UCSD-AML1 (cell line): ENCODE measurements at regions not wholly inside any gene's neighbourhood (a gene's known extent, or its start where the extent isn't known, plus 50 kb on each side); places are given as distances from the start of the nearest gene placed in this dataset.
A peak's percentile ranks its signal among the peaks of the same experiment; 100 is the strongest.
"Not testable (repeated sequence)": the region's sequence is repeated elsewhere in the genome, so short reads cannot be mapped to it uniquely, and the experiment has no call there.

Experiments
- DNase-seq: peaks from one replicate; lab custom pipeline; 2025; ENCODE audit not compliant: unreplicated experiment; lab: John Stamatoyannopoulos, UW

DNA sequence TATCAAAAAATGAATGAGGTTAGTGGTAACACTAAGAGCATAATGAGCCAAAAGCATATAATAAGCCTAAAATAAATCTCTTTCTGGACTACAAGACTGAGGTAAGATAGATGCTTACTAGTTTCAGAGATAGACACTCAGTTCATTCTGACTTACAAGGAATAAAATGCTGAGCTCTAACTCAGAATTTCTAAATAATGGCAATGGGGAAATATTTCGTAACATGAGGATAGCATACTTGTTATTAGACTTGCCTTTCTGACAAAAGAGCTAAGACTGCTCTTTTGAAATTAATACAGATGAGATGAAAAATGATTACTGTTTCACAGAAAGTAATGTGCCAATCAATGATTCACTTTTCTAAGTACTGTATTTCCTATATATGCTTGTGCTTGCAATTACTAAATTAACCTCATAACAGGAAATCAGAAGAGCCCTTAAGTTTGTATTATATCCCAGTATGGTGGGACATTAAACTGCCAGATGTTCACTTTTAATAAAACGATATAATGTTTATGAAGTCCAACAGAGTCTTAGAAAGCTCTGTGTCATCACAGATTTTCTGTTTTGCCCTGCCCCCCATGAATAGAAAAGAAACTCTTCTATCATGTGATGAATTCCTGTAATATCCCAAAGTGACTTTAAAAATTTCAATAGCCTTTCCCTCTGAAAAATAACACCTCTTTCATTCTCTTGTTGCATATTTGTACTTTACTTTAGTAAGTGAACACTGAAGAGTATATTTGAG lies 2771.0 kb upstream of the PCDH20 start:
- DNase-seq = no peak

GRCh38 chr13:64186071-64186470 lies 2770.4 kb upstream of the PCDH20 start:
- no peak for DNase-seq

- DNase-seq = no peak
Observed at GRCh38 chr13:64180756-64181155, 2765.1 kb upstream of the PCDH20 start.

DNA sequence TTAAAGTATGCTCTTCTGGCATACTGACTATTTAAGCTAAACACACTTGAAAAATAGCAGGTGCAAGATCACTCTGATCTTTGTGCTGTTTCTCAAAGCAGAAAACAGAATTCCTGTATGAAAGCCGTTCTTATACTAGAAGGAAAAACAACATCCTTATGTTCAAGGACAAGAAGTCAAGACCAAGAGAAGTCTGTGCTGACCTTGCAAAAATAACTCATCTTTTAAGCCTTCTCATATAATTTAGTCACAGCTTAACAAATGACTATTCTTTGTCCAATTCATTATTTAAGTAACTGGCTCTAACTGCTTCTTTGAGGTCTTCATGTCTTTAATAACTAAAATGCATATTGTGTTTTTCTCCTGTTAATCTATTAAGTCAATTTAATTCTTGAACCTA lies 2750.2 kb upstream of the PCDH20 start:
- no peak for DNase-seq

DNA sequence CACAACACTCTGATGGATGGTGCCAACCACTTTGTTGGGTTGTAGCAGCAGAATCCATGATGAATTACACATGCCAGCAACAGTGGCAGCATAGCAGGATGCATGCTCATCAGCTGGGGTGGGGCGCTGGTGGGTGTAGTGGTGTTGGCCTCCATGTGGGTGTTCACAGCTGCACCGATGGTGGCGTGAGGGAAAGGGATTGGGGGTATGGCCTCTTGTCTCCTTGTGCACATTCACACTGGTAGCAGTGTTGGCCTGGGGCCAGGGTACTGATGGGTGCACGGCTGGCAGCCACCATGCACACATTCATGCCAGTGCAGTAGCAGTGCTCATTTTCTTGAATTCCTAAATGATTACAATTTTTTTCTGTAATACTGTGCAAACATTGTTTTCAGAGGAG lies 2748.8 kb upstream of the PCDH20 start:
- no peak for DNase-seq

DNA sequence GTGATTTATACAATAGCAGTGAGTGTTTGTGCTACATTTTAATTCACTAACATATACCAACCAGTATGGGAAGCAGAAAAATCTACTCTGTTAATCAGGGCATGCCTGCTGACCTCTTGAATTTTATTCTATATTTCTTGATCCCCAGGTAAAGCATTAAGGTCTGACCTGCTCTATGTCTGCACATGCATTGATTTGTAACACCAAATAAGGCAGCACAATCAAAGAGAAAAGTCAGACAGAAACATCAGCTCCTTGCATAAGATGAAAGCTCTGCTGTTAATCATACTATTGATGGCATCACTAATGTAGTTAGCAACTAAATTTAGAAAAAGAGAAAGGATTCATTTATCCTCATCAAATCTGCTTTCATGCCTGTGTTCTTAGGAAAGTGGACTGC lies 2744.8 kb upstream of the PCDH20 start:
- DNase-seq = no peak

- no peak for DNase-seq
Observed at GRCh38 chr13:64158908-64159307, 2743.3 kb upstream of the PCDH20 start.

GRCh38 chr13:64154514-64154913 lies 2738.9 kb upstream of the PCDH20 start:
- no peak for DNase-seq

DNA sequence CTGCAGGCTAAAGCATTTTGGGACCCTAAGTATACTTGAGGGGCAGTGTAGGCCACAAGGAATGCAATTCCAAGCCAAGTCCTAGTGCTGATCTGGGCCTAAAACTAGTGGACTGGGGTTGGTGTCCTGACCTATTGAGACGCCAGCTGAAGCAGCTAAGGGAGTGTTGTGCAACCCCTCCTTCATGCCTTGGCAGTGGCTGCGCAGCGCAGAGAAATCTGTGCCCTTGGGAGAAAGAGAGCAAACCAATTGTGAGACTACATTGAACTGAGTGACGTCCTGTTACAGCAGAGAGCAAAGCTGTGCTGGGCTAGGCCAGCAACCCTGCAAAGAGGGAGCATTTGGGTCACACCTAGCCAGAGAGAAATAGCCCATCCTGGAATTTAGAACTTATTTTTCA lies 2715.0 kb upstream of the PCDH20 start:
- peak; percentile 10 for DNase-seq

DNA sequence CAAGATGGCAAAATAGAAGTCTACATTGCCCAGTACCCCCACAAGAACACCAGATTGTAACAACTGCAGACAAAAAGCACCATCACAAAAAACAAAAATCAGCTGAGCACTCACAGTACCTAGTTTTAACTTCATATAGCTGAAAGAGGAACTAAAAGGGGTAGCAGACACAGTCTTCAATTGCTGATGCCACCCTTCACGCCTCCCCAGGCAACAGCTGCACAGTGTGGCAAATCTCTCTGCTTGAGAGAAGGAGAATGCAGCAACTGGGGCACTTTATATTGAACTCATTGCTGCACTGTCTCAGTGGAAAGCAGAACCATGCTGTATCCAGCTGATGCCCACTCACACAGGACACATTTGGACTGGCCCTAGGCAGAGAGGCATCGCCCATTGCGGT lies 2714.5 kb upstream of the PCDH20 start:
- peak; percentile 10 for DNase-seq

DNA sequence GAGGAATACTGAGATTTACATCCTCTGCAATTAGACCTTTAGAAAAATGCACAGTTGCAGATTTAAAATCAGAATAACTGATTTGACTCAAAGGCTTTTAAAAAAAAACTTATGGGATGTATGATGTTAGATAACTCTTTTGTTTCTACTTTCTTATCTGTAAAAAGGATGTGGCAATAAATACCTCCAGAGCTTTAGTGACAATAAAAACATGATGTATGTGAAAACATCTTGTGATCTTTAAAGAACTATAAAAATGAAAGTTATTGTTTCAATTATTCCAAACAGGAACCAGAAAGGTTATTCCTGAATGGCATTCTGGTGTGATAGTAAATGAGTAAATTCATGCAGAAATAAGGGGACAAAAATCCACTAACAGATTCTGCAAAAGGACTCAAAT lies 2712.2 kb upstream of the PCDH20 start:
- no peak for DNase-seq

- no peak for DNase-seq
Observed at GRCh38 chr13:64127192-64127591, 2711.5 kb upstream of the PCDH20 start.

DNA sequence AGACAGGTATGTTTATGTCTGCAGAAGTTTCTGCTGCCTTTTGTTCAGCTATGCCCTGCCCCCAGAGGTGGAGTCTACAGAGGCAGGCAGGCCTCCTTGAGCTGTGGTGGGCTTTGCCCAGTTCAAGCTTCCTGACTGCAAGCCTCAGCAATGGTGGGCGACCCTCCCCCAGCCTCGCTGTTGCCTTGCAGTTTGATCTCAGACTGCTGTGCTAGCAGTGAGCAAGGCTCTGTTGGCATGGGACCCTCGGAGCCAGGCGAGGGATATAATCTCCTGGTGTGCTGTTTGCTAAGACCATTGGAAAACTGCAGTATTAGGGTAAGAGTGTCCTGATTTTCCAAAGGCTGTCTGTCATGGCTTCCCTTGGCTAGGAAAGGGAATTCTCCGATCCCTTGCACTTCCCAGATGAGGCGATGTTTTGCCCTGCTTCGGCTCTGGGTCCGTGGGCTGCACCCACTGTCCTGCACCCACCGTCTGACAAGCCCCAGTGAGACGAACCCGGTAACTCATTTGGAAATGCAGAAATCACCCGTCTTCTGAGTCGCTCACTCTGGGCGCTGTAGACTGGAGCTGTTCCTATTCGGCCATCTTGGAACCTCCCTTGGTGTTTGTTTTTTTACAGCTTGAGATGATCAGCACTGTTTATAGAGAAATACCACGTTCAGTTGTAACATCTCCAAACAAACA lies 2705.5 kb upstream of the PCDH20 start:
- DNase-seq = peak; percentile 1

DNA sequence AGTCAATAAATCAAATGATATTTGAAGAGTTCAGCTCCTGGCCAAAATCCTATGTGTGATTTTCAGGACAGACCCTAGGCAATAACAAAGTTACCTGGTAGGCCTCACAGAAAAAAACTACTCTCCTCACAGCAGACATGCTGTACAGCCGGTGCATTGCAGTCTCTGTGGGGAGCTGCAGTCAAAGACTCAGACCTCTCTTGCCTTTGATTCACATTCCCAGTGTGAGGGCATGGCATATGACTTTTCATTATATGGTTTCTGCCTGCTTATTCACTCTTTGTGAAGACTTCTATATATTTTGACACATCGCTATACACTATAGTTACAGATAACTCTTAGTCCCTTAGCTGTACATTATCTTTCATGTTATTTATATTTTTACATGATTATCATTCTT lies 2684.3 kb upstream of the PCDH20 start:
- DNase-seq = no peak

GRCh38 chr13:64090311-64090710 lies 2674.7 kb upstream of the PCDH20 start:
- no peak for DNase-seq

DNA sequence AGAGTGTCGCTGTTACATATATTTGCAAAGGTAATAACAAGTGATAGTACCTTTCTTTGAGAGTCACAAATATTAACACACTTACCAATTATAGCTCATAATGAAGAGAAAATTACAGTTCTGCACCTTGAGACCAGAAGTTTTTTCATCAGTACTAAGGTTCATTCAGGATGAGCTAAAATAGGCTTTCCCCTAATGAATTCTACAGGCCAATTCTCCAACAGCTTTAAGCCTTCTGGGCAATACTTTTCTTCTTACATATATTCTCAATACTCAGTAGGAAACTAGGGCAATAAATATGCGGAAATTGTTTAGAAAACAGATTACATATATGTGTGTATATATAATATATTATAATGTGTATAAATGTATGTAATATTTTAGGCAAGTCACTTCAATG lies 2672.8 kb upstream of the PCDH20 start:
- DNase-seq = no peak

DNA sequence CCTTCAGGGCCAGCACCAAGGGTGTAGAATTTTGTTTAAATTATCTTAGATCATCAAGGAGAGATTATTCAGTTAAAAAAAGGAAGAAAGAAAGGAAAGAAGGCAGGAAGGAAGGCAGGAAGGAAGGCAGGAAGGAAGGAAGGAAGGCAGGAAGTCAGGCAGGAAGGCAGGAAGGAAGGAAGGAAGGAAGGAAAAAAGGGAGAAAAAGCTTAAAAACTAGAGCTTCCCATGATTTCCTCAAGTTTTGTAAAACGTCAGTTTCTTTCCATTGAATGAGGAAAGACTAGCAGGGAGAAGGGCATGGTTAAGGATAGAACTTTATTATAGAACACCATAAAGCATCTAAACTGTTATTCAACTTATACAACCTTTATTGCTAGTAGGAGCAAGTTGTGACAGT lies 2672.0 kb upstream of the PCDH20 start:
- no peak for DNase-seq

DNA sequence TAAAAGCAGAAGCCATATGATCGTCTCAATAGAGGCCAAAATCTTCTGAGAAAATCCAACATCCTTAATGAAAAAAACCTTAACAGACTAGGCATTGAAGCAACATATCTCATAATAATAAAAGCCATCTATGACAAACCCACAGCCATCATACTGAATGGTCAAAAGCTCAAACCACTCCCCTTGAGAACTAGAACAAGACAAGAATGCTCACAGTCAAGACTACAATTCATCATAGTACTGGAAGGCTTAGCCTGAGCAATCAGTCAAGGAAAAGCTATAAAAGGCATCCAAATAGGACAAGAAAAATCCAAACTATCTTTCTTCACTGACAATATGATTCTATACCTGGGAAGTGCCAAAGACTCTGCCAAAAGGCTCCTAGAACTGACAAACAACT lies 2668.2 kb upstream of the PCDH20 start:
- no peak for DNase-seq

DNA sequence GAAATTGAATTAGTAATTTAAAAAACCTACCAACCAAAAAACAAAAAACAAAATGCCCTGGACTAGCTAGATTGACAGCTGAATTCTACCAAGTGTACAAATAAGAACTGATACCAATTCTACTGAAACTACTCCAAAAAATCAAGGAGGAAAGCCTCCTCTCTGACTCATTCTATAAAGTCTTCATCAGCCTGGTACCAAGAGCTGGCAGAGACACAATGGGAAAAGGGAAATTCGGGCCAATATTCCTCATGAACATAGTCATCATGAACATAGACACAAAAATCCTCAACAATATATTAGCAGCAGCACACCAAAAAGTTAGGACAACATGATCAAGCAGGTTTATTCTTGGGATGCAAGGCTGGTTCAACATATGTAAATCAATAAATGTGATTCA lies 2667.7 kb upstream of the PCDH20 start:
- no peak for DNase-seq

- DNase-seq = no peak
Observed at GRCh38 chr13:64078480-64078936, 2662.9 kb upstream of the PCDH20 start.

- peak; percentile 5 for DNase-seq
Observed at GRCh38 chr13:64078025-64078424, 2662.4 kb upstream of the PCDH20 start.

- DNase-seq = not testable (repeated sequence)
Observed at GRCh38 chr13:64077132-64077835, 2661.6 kb upstream of the PCDH20 start.
